ENCODE measurements at regions not wholly inside any gene's neighbourhood (a gene's known extent, or its start where the extent isn't known, plus 50 kb on each side); places are given as distances from the start of the nearest gene placed in this dataset.

- H3K27ac ChIP-seq (replicated peaks): no peak overlapping the region
- H3K27me3 ChIP-seq (ENCODE audit: insufficient read depth, poor library complexity, severe bottlenecking): no peaks in the 10 kb centered on the region
- no peak for DNase-seq (ENCODE audit: low read depth in 1 of 2, low spot score in 1 of 2)
- no peak overlapping the region for H3K4me3 ChIP-seq (replicated peaks; ENCODE audit: insufficient read depth, low read length)
- no peak for TF ChIP-seq POLR2AphosphoS5 (IDR thresholded peaks at IDR 0.05; ENCODE audit: low read depth)
- TF ChIP-seq CTCF (IDR thresholded peaks at IDR 0.05; ENCODE audit: insufficient read depth, low read length): no peak
- TF ChIP-seq GABPA (IDR thresholded peaks at IDR 0.05; ENCODE audit: low read depth): no peak
- no peak for TF ChIP-seq SPI1 (IDR thresholded peaks at IDR 0.05; ENCODE audit: borderline replicate concordance, low read depth)
- TF ChIP-seq REST (IDR thresholded peaks at IDR 0.05; ENCODE audit: insufficient replicate concordance, low read depth): no peak
Measured at GRCh38 chr1:59141267-59141863, 155.5 kb upstream of the FGGY start.

GRCh38 chr1:59142311-59143132 lies 154.4 kb upstream of the FGGY start:
- H3K4me3 ChIP-seq (replicated peaks; ENCODE audit: insufficient read depth, low read length): no peak overlapping the region
- no peak overlapping the region for H3K27ac ChIP-seq (replicated peaks)
- DNase-seq (ENCODE audit: low read depth in 1 of 2, low spot score in 1 of 2): no peak
- no peaks in the 10 kb centered on the region for H3K27me3 ChIP-seq (ENCODE audit: insufficient read depth, poor library complexity, severe bottlenecking)
- TF ChIP-seq SPI1 (IDR thresholded peaks at IDR 0.05; ENCODE audit: borderline replicate concordance, low read depth) (no peak), REST (IDR thresholded peaks at IDR 0.05; ENCODE audit: insufficient replicate concordance, low read depth) (no peak), GABPA (IDR thresholded peaks at IDR 0.05; ENCODE audit: low read depth) (no peak), CTCF (IDR thresholded peaks at IDR 0.05; ENCODE audit: insufficient read depth, low read length) (no peak), POLR2AphosphoS5 (IDR thresholded peaks at IDR 0.05; ENCODE audit: low read depth) (no peak)

- H3K27me3 ChIP-seq (ENCODE audit: insufficient read depth, poor library complexity, severe bottlenecking): no peaks in the 10 kb centered on the region
- TF ChIP-seq SPI1 (IDR thresholded peaks at IDR 0.05; ENCODE audit: borderline replicate concordance, low read depth) (peak; percentile 37; the same call in 1 of the 2 replicates), CTCF (IDR thresholded peaks at IDR 0.05; ENCODE audit: insufficient read depth, low read length) (no peak)
- no peak overlapping the region for H3K27ac ChIP-seq (replicated peaks)
- peak in 1 of 2 experiments; percentile 29 for DNase-seq (ENCODE audit: low read depth in 1 of 2, low spot score in 1 of 2)
- H3K4me3 ChIP-seq (replicated peaks; ENCODE audit: insufficient read depth, low read length): no peak overlapping the region
Measured at GRCh38 chr1:59143133-59143487, 153.8 kb upstream of the FGGY start.

Data from HL-60 (cell line).